Activated CD8-positive, alpha-beta T cell treated with anti-CD3 and anti-CD28 coated beads for 36 hours (primary cell): ENCODE measurements at regions not wholly inside any gene's neighbourhood (a gene's known extent, or its start where the extent isn't known, plus 50 kb on each side); places are given as distances from the start of the nearest gene placed in this dataset.

ENCODE experiments used
- ATAC-seq: fragments of 200-7000 bp; cut with Tn5 transposase; one replicate; pipeline ENCODE4 v1.10.0; 2021; ENCODE audit warnings: mild to moderate bottlenecking, moderate library complexity
- CTCF ChIA-PET: fragments of 350-600 bp; sonication (Branson Sonifier 250); formaldehyde crosslinking; loops from one replicate; lab custom pipeline; 2021; ENCODE audit warnings: antibody characterized with exemption; lab: Charles Lee
- POLR2A ChIA-PET: fragments of 350-600 bp; sonication (Branson Sonifier 250); formaldehyde crosslinking; loops from one replicate; lab custom pipeline; 2021; ENCODE audit warnings: antibody characterized with exemption; lab: Charles Lee
- DNase-seq: peaks from one replicate; pipeline ENCODE4 v3.0.0-alpha.2; 2020
- H3K27ac Mint-ChIP-seq: one replicate; pipeline ENCODE4 v1.8.0; 2021; ENCODE audit warnings: mild to moderate bottlenecking, mixed read lengths
- H3K27me3 Mint-ChIP-seq: one replicate; pipeline ENCODE4 v1.8.0; 2021; ENCODE audit warnings: mixed read lengths
- H3K36me3 Mint-ChIP-seq: one replicate; pipeline ENCODE4 v1.8.0; 2021; ENCODE audit warnings: low read depth, mixed read lengths
- H3K4me1 Mint-ChIP-seq: one replicate; pipeline ENCODE4 v1.8.0; 2021; ENCODE audit warnings: low read depth, mixed read lengths
- H3K4me3 Mint-ChIP-seq: one replicate; pipeline ENCODE4 v1.8.0; 2021; ENCODE audit warnings: mild to moderate bottlenecking, moderate library complexity, mixed read lengths
- H3K9me3 Mint-ChIP-seq: one replicate; pipeline ENCODE4 v1.8.0; 2021; ENCODE audit warnings: mixed read lengths
- intact Hi-C: fragments of 100-400 bp; cut with micrococcal nuclease; formaldehyde crosslinking; loops from one replicate; pipeline ENCODE4 v1.10.0; 2022
- TF ChIP-seq, protein P1 (sequence below): fragments of 200-600 bp; IDR thresholded peaks from one replicate; pipeline ENCODE4 v1.8.0; 2022; ENCODE audit warnings: antibody characterized with exemption, mild to moderate bottlenecking

DNA sequence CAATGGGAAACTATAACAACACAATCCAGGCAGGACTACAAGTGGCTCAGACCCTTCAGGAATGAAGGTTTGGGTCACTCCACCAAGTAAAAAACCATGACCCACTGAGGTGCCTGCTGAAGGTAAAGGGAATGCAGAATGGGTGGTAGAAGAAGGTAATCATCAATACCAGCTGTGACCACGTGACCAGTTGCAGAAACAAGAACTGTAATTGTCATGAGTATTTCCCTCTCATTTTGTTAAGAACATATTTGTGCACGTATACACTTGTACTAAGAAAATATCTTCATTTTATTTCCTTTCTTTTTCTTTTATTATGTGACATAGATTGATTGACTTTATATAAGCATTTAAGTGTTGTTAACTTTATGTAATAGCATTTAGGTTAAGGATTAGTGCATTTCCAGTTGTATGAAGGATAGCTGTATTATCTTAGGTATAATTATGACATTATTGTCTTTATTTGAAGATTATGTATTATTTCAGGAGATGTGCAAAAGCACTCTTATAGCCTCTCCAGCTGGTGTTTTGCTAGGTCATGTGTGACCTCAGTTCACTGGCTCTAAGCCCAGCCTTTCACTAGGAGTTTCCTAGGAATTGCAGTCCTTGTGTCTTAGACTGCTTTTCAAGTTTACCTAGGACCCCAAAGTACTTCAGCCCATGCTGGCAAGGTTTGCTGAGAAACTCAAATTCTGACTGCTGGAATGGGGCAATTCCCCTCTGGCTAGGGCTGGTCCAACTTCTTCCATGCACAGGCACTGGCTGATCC, 125.7 kb upstream of the DPP10 start:
- H3K4me3 Mint-ChIP-seq: no peak overlapping the region
- H3K9me3 Mint-ChIP-seq: no peaks in the 10 kb centered on the region
- no peak overlapping the region for H3K27ac Mint-ChIP-seq
- CTCF ChIA-PET: no interaction called here
- no peak for ATAC-seq
- DNase-seq: no peak
- intact Hi-C loops: no loop called here
- TF ChIP-seq, protein P1, sequence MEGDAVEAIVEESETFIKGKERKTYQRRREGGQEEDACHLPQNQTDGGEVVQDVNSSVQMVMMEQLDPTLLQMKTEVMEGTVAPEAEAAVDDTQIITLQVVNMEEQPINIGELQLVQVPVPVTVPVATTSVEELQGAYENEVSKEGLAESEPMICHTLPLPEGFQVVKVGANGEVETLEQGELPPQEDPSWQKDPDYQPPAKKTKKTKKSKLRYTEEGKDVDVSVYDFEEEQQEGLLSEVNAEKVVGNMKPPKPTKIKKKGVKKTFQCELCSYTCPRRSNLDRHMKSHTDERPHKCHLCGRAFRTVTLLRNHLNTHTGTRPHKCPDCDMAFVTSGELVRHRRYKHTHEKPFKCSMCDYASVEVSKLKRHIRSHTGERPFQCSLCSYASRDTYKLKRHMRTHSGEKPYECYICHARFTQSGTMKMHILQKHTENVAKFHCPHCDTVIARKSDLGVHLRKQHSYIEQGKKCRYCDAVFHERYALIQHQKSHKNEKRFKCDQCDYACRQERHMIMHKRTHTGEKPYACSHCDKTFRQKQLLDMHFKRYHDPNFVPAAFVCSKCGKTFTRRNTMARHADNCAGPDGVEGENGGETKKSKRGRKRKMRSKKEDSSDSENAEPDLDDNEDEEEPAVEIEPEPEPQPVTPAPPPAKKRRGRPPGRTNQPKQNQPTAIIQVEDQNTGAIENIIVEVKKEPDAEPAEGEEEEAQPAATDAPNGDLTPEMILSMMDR: no peak
- POLR2A ChIA-PET: no interaction called here
- no peaks in the 10 kb centered on the region for H3K4me1 Mint-ChIP-seq
- no peaks in the 10 kb centered on the region for H3K27me3 Mint-ChIP-seq
- no peaks in the 10 kb centered on the region for H3K36me3 Mint-ChIP-seq

DNA sequence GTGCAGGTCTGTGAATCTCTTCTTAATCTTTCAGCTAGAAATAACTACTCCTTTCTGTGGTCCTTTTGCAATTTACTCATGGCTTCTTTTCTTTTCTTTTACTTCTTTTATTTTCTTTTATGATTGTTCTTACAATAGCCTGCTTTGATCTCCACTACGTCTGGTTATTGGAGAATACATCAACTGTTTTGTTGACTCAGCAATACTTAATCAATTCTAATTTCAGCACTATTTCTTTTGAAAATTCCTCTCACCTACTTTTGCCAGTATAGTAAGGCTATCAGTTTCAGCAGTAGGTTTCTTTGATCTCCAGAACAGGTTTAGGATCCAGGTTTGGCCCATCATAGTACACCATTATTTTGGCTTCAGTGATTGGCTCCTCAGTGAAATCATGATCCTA, 111.8 kb upstream of the DPP10 start:
- Mint-ChIP-seq H3K27me3 (peaks cover 3% of the 10 kb centered on the region), H3K9me3 (no peaks in the 10 kb centered on the region), H3K4me1 (no peaks in the 10 kb centered on the region), H3K4me3 (no peak overlapping the region), H3K36me3 (no peaks in the 10 kb centered on the region), H3K27ac (no peak overlapping the region)
- ATAC-seq: no peak
- TF ChIP-seq, protein P1: no peak
- no peak for DNase-seq
- POLR2A ChIA-PET: no interaction called here
- intact Hi-C loops: no loop called here
- CTCF ChIA-PET: no interaction called here

DNA sequence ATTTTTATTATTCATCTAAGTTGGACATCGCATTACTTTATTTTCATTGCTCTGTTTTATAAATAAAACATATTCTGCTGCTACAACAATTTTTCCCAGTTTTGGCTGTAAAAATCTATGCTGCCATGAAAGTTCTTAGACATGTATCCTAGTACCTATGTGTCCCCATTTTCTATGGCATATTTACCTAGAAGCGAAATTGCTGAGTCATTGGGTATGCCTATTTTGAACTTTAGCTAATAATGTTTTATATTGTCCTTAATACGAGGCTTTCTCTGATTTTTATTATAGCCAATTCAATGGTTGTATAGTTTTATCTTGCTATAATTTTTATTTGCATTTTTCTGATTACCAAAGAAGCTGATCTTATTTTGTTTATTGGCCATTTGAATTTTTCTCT, 110.5 kb upstream of the DPP10 start:
- ATAC-seq (no peak), DNase-seq (no peak)
- CTCF ChIA-PET: no interaction called here
- H3K27me3 Mint-ChIP-seq: peaks cover 3% of the 10 kb centered on the region
- intact Hi-C loops: no loop called here
- POLR2A ChIA-PET: no interaction called here
- no peaks in the 10 kb centered on the region for H3K36me3 Mint-ChIP-seq
- H3K4me3 Mint-ChIP-seq: no peak overlapping the region
- no peak overlapping the region for H3K27ac Mint-ChIP-seq
- no peaks in the 10 kb centered on the region for H3K9me3 Mint-ChIP-seq
- TF ChIP-seq, protein P1: no peak
- H3K4me1 Mint-ChIP-seq: no peaks in the 10 kb centered on the region

DNA sequence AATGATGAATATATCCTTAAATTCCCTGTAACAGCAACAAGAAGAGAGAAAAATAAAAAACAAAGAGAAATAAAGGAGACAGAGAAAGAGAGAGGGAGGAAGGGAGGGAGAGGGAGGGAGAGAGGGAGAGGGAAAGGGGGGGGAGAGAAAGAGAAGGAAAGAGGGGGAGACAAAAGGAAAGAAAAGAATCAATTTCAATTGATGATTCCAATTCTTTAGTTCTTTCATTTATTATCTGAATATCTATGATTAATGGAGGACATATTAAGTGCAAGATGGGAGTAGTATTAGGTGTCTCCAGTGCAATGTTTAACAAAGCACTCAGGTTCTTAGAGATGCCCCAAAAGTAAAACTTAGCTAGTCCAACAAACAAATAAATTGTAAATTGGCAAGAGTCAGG, 97.2 kb upstream of the DPP10 start:
- POLR2A ChIA-PET: no interaction called here
- ATAC-seq (no peak), DNase-seq (no peak)
- H3K27me3 Mint-ChIP-seq: no peaks in the 10 kb centered on the region
- CTCF ChIA-PET: no interaction called here
- H3K4me1 Mint-ChIP-seq: no peaks in the 10 kb centered on the region
- TF ChIP-seq, protein P1: no peak
- intact Hi-C loops: no loop called here
- no peak overlapping the region for H3K4me3 Mint-ChIP-seq
- no peaks in the 10 kb centered on the region for H3K9me3 Mint-ChIP-seq
- H3K36me3 Mint-ChIP-seq: no peaks in the 10 kb centered on the region
- no peak overlapping the region for H3K27ac Mint-ChIP-seq

- Mint-ChIP-seq H3K9me3 (peaks cover 2% of the 10 kb centered on the region), H3K27ac (no peak overlapping the region), H3K27me3 (no peaks in the 10 kb centered on the region), H3K4me1 (no peaks in the 10 kb centered on the region), H3K4me3 (no peak overlapping the region), H3K36me3 (no peaks in the 10 kb centered on the region)
- POLR2A ChIA-PET: no interaction called here
- no peak for ATAC-seq
- CTCF ChIA-PET: no interaction called here
- no peak for DNase-seq
- TF ChIP-seq, protein P1: no peak
- intact Hi-C loops: no loop called here
Observed at GRCh38 chr2:114346658-114347057, 95.8 kb upstream of the DPP10 start.
